ENCODE measurements at regions not wholly inside any gene's neighbourhood (a gene's known extent, or its start where the extent isn't known, plus 50 kb on each side); places are given as distances from the start of the nearest gene placed in this dataset.

GRCh38 chr16:48909231-48909630 lies 299.3 kb upstream of the N4BP1 start:
- H3K9me3 ChIP-seq (ENCODE audit: control insufficient read depth, insufficient read depth, low read depth, low read length), result no peaks in the 10 kb centered on the region
- in situ Hi-C loops (cut with HindIII; ENCODE audit: low pct_unique_long_range_greater_than_20kb, low sequenced_read_pairs), result no loop called here
- H3K4me1 ChIP-seq (ENCODE audit: control insufficient read depth, insufficient read depth, low read length), result no peaks in the 10 kb centered on the region
- CTCF ChIA-PET, result no interaction called here
- H3K36me3 ChIP-seq (ENCODE audit: control insufficient read depth, insufficient read depth, low read length), result no peaks in the 10 kb centered on the region
- intact Hi-C loops (cut with micrococcal nuclease; ENCODE audit: unreplicated experiment), result no loop called here
- ATAC-seq, result no peak
- TF ChIP-seq POLR2AphosphoS5 (IDR thresholded peaks at IDR 0.05; ENCODE audit: low read depth, low read length), result no peak
- TF ChIP-seq SIN3A (IDR thresholded peaks at IDR 0.05; ENCODE audit: borderline replicate concordance, insufficient read depth, low read depth, low read length), result no peak
- H3K27ac ChIP-seq (ENCODE audit: low read length), result no peak overlapping the region
- DNase-seq (ENCODE audit: low read depth, low spot score), result no peak
- no peak overlapping the region for H3K4me3 ChIP-seq (ENCODE audit: low read depth in 2 of 2, low read length in 2 of 2)
- POLR2A ChIA-PET, result no interaction called here
- BruUV-seq (replicated peaks), result no TSS peak
- no peaks in the 10 kb centered on the region for H3K27me3 ChIP-seq (ENCODE audit: control insufficient read depth, insufficient read depth, low read length)

GRCh38 chr16:48907906-48908634 lies 298.1 kb upstream of the N4BP1 start:
- intact Hi-C loops (cut with micrococcal nuclease; ENCODE audit: unreplicated experiment), result no loop called here
- POLR2A ChIA-PET, result no interaction called here
- no peak overlapping the region for H3K27ac ChIP-seq (ENCODE audit: low read length)
- no peak for ATAC-seq
- no peaks in the 10 kb centered on the region for H3K4me1 ChIP-seq (ENCODE audit: control insufficient read depth, insufficient read depth, low read length)
- H3K4me3 ChIP-seq (ENCODE audit: low read depth in 2 of 2, low read length in 2 of 2), result no peak overlapping the region
- no peaks in the 10 kb centered on the region for H3K9me3 ChIP-seq (ENCODE audit: control insufficient read depth, insufficient read depth, low read depth, low read length)
- no peak for DNase-seq (ENCODE audit: low read depth, low spot score)
- BruUV-seq (replicated peaks), result no TSS peak
- in situ Hi-C loops (cut with HindIII; ENCODE audit: low pct_unique_long_range_greater_than_20kb, low sequenced_read_pairs), result no loop called here
- CTCF ChIA-PET, result no interaction called here
- no peaks in the 10 kb centered on the region for H3K27me3 ChIP-seq (ENCODE audit: control insufficient read depth, insufficient read depth, low read length)
- no peaks in the 10 kb centered on the region for H3K36me3 ChIP-seq (ENCODE audit: control insufficient read depth, insufficient read depth, low read length)
- no peak for TF ChIP-seq SIN3A (IDR thresholded peaks at IDR 0.05; ENCODE audit: borderline replicate concordance, insufficient read depth, low read depth, low read length)
- TF ChIP-seq CTCF (IDR thresholded peaks at IDR 0.05), result no peak
- TF ChIP-seq TCF7L2 (IDR thresholded peaks at IDR 0.05; ENCODE audit: low read depth, low read length), result no peak
- TF ChIP-seq REST (IDR thresholded peaks at IDR 0.05; ENCODE audit: insufficient read depth in 1 of 2, low read depth in 2 of 2, low read length in 1 of 2), result no peak
- no peak for TF ChIP-seq POLR2AphosphoS5 (IDR thresholded peaks at IDR 0.05; ENCODE audit: low read depth, low read length)

All from Panc1 (cell line).